HCT116 (cell line): ENCODE measurements at regions not wholly inside any gene's neighbourhood (a gene's known extent, or its start where the extent isn't known, plus 50 kb on each side); places are given as distances from the start of the nearest gene placed in this dataset.

ENCODE experiments used
- ATAC-seq: fragments of 200-7000 bp; cut with Tn5 transposase; 2 replicates; pipeline ENCODE4 v1.9.1; 2020; ENCODE audit warnings: mild to moderate bottlenecking, moderate library complexity
- BruUV-seq: library from RNA; stranded (reverse); fragments of 400-500 nt; replicated peaks from 2 replicates; lab custom pipeline; 2021; lab: Mats Ljungman, UMichigan
- CTCF ChIA-PET: fragments of 300-600 bp; sonication (Branson Sonifier 250); formaldehyde crosslinking; loops from one replicate; lab custom pipeline; 2021; ENCODE audit warnings: antibody characterized with exemption; lab: Charles Lee
- POLR2A ChIA-PET: fragments of 300-600, 350-600 bp; sonication (Branson Sonifier 250); formaldehyde crosslinking; loops from one replicate; lab custom pipeline; 2021; ENCODE audit warnings: antibody characterized with exemption; lab: Charles Lee
- RAD21 ChIA-PET, 2 experiments: fragments of 300-600 bp; sonication (Branson Sonifier 250); formaldehyde crosslinking; loops; one replicate each; lab custom pipeline; 2023; ENCODE audit warnings: low total read pairs in 2 of 2; ENCODE audit not compliant: uncharacterized antibody in 2 of 2, unreplicated experiment in 2 of 2, low non-redundant PET in 1 of 2; lab: Charles Lee
- DNase-seq: peaks from one replicate; pipeline ENCODE4 v3.0.0-alpha.2; 2010; ENCODE audit warnings: low read depth, low spot score
- H2AFZ ChIP-seq: fragments of 200-600 bp; shearing (Covaris generic), sonication (generic); 2 replicates; pipeline ENCODE4 v1.6.1; 2017; ENCODE audit warnings: low read depth, mixed run types, mixed read lengths, antibody characterized with exemption, low read length; ENCODE audit not compliant: poor library complexity, severe bottlenecking
- H3K27ac ChIP-seq: 2 replicates; pipeline ENCODE4 v1.5.1; 2012; ENCODE audit warnings: low read depth, low read length
- H3K27me3 ChIP-seq: fragments of 200-600 bp; sonication (generic); 2 replicates; pipeline ENCODE4 v1.6.1; 2016; ENCODE audit warnings: mixed run types, low read length, mixed read lengths; ENCODE audit not compliant: insufficient read depth
- H3K36me3 ChIP-seq, 2 experiments: fragments of 200-500 bp in 1 of 2; fragments of 200-600 bp in 1 of 2; sonication (Bioruptor generic) in 1 of 2; sonication (generic) in 1 of 2; 2 replicates each; pipeline versions ENCODE4 v1.5.1 to v1.6.1; 2014 to 2016; ENCODE audit warnings: low read length in 2 of 2, inconsistent platforms in 1 of 2, mixed read lengths in 1 of 2, mixed run types in 1 of 2; ENCODE audit not compliant: insufficient read depth in 2 of 2, control insufficient read depth in 1 of 2
- H3K4me1 ChIP-seq, 2 experiments: fragments of 200-600 bp in 1 of 2; sonication (generic) in 1 of 2; 2 replicates each; pipeline versions ENCODE4 v1.5.1 to v1.6.1; 2012 to 2017; ENCODE audit warnings: low read length in 2 of 2, inconsistent platforms in 1 of 2, mild to moderate bottlenecking in 1 of 2, mixed read lengths in 1 of 2, mixed run types in 1 of 2, moderate library complexity in 1 of 2; ENCODE audit not compliant: insufficient read depth in 2 of 2, control insufficient read depth in 1 of 2
- H3K4me2 ChIP-seq: fragments of 200-600 bp; sonication (generic); 2 replicates; pipeline ENCODE4 v1.6.1; 2017; ENCODE audit warnings: mixed run types, low read length, mixed read lengths
- H3K4me3 ChIP-seq, 2 experiments: fragments of 200-600 bp in 1 of 2; sonication (generic) in 1 of 2; replicated peaks in 1 of 2; 2 replicates each; pipeline ENCODE4 v1.5.1; 2011 to 2016; ENCODE audit warnings: low read length in 2 of 2, control low read depth in 1 of 2, low read depth in 1 of 2, mild to moderate bottlenecking in 1 of 2, mixed read lengths in 1 of 2, mixed run types in 1 of 2
- H3K79me2 ChIP-seq: fragments of 200-600 bp; sonication (generic); 2 replicates; pipeline ENCODE4 v1.6.1; 2017; ENCODE audit warnings: mild to moderate bottlenecking, mixed run types, low read length, moderate library complexity, mixed read lengths; ENCODE audit not compliant: insufficient read depth
- H3K9ac ChIP-seq: fragments of 200-600 bp; sonication (generic); 2 replicates; pipeline ENCODE4 v1.6.1; 2016; ENCODE audit warnings: low read length, mixed read lengths
- H3K9me2 ChIP-seq: fragments of 200-600 bp; sonication (generic), shearing (Covaris generic); 2 replicates; pipeline ENCODE4 v1.6.1; 2017; ENCODE audit warnings: mixed run types, mild to moderate bottlenecking, moderate library complexity; ENCODE audit not compliant: insufficient read depth
- H3K9me3 ChIP-seq, 2 experiments: fragments of 200-500 bp in 1 of 2; fragments of 200-600 bp in 1 of 2; sonication (Bioruptor generic) in 1 of 2; sonication (generic) in 1 of 2; 2 replicates each; pipeline ENCODE4 v1.6.1; 2014 to 2017; ENCODE audit warnings: low read length in 2 of 2, mixed read lengths in 2 of 2, inconsistent platforms in 1 of 2, low read depth in 1 of 2, mild to moderate bottlenecking in 1 of 2, mixed run types in 1 of 2, moderate library complexity in 1 of 2; ENCODE audit not compliant: control insufficient read depth in 1 of 2, insufficient read depth in 1 of 2
- H4K20me1 ChIP-seq: fragments of 200-600 bp; sonication (generic), shearing (Covaris generic); 2 replicates; pipeline ENCODE4 v1.6.1; 2017; ENCODE audit warnings: mixed run types, mild to moderate bottlenecking, moderate library complexity; ENCODE audit not compliant: insufficient read depth
- CBX3 ChIP-seq: IDR thresholded peaks from 2 replicates; pipeline ENCODE4 v1.6.1; 2012; ENCODE audit warnings: low read depth
- CEBPB ChIP-seq: IDR thresholded peaks from 2 replicates; pipeline ENCODE4 v1.6.1; 2012; ENCODE audit warnings: low read depth
- ELF1 ChIP-seq: IDR thresholded peaks from 2 replicates; pipeline ENCODE4 v1.6.1; 2012; ENCODE audit warnings: low read depth, borderline replicate concordance
- EZH2 ChIP-seq: fragments of 200-600 bp; sonication (generic); IDR thresholded peaks from 2 replicates; pipeline ENCODE4 v1.6.1; 2017; ENCODE audit warnings: antibody characterized with exemption, mixed run types
- EZH2phosphoT487 ChIP-seq: fragments of 200-600 bp; IDR thresholded peaks from 2 replicates; pipeline ENCODE4 v1.6.1; 2018; ENCODE audit warnings: antibody characterized with exemption, borderline replicate concordance
- FOSL1 ChIP-seq: IDR thresholded peaks from 2 replicates; pipeline ENCODE4 v1.6.1; 2012; ENCODE audit warnings: low read depth
- JUND ChIP-seq: IDR thresholded peaks from 2 replicates; pipeline ENCODE4 v1.6.1; 2012
- POLR2A ChIP-seq: IDR thresholded peaks from 2 replicates; pipeline ENCODE4 v1.7.0; 2011; ENCODE audit warnings: borderline replicate concordance; ENCODE audit not compliant: insufficient read depth, insufficient read length; ENCODE audit errors: extremely low read depth
- SIN3A ChIP-seq: IDR thresholded peaks from 2 replicates; pipeline ENCODE4 v1.6.1; 2012; ENCODE audit warnings: low read depth
- SRF ChIP-seq: IDR thresholded peaks from 2 replicates; pipeline ENCODE4 v1.6.1; 2012; ENCODE audit warnings: low read depth
- TCF7L2 ChIP-seq: IDR thresholded peaks from 2 replicates; pipeline ENCODE4 v1.7.0; 2011; ENCODE audit warnings: borderline replicate concordance, inconsistent platforms; ENCODE audit not compliant: insufficient read depth, insufficient read length; ENCODE audit errors: extremely low read depth
- YY1 ChIP-seq: IDR thresholded peaks from 2 replicates; pipeline ENCODE4 v1.6.1; 2011; ENCODE audit warnings: low read length, low read depth, moderate library complexity, mild to moderate bottlenecking; ENCODE audit not compliant: insufficient replicate concordance; ENCODE audit errors: extremely low read depth
- ZFX ChIP-seq: fragments of 450-650 bp; IDR thresholded peaks from 2 replicates; pipeline ENCODE4 v1.6.1; 2017
- ZNF274 ChIP-seq: fragments of 200-500 bp; sonication (Bioruptor generic); IDR thresholded peaks from 2 replicates; pipeline ENCODE4 v1.6.1; 2014; ENCODE audit warnings: mild to moderate bottlenecking, low read depth, low read length, inconsistent platforms
- intact Hi-C: fragments of 100-400 bp; cut with micrococcal nuclease; formaldehyde crosslinking; loops from 2 replicates; pipeline ENCODE4 v1.10.0; 2022
- TF ChIP-seq, protein P1 (sequence below), 3 experiments: fragments of 200-600 bp in 1 of 3; sonication (generic) in 1 of 3; IDR thresholded peaks in 2 of 3; conservative IDR thresholded peaks in 1 of 3; 2 replicates each; pipeline ENCODE4 v1.5.1; 2012 to 2017; ENCODE audit warnings: low read depth in 2 of 3, low read length in 2 of 3, antibody characterized with exemption in 1 of 3, borderline replicate concordance in 1 of 3, control low read depth in 1 of 3, mild to moderate bottlenecking in 1 of 3, mixed read lengths in 1 of 3, mixed run types in 1 of 3, moderate library complexity in 1 of 3; ENCODE audit not compliant: insufficient read depth in 1 of 3
- TF ChIP-seq, protein P2 (sequence below): IDR thresholded peaks from 2 replicates; pipeline ENCODE4 v1.6.1; 2011; ENCODE audit warnings: mild to moderate bottlenecking, low read length, moderate library complexity; ENCODE audit not compliant: insufficient replicate concordance; ENCODE audit errors: extremely low read depth
- TF ChIP-seq, protein P3 (sequence below): IDR thresholded peaks from 2 replicates; pipeline ENCODE4 v1.6.1; 2012
- TF ChIP-seq, protein P4 (sequence below): IDR thresholded peaks from 2 replicates; pipeline ENCODE4 v1.6.1; 2012

DNA sequence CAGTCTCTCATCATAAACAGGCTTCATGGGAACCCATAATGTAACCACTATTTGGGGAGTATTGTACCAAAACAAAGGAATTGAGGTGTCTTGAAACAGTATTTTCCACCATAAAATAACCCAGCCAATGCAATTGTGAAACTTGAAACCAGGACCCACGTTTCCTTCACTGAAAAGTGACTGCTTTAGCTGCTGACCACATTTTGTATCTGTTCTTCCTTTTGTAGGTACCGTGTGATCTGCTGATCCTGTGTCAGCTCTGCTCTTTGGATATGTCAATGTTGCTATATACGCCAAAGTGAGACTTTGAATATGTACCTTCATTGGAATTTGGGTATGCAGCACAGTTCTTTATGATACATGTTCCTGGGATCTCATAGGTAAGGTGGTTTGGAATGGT lies 95.1 kb upstream of the CNTN1 start:
- Histone ChIP-seq H3K4me2 (no peak overlapping the region), H3K9ac (no peak overlapping the region), H3K4me3 (no peak overlapping the region), H3K4me1 (no peaks in the 10 kb centered on the region), H3K36me3 (no peaks in the 10 kb centered on the region), H3K27me3 (no peaks in the 10 kb centered on the region), H2AFZ (no peak overlapping the region), H3K9me3 (no peaks in the 10 kb centered on the region), H4K20me1 (no peaks in the 10 kb centered on the region), H3K27ac (no peak overlapping the region), H3K9me2 (no peaks in the 10 kb centered on the region), H3K79me2 (no peaks in the 10 kb centered on the region)
- DNase-seq (no peak), ATAC-seq (no peak)
- intact Hi-C loops, result no loop called here
- ChIA-PET CTCF (no interaction called here), POLR2A (no interaction called here), RAD21 (no interaction called here)
- no TSS peak for BruUV-seq
- TF ChIP-seq JUND, result no peak
- TF ChIP-seq SIN3A, result no peak
- TF ChIP-seq FOSL1, result no peak
- TF ChIP-seq EZH2, result no peak
- no peak for TF ChIP-seq CBX3
- TF ChIP-seq SRF, result no peak
- no peak for TF ChIP-seq CEBPB

DNA sequence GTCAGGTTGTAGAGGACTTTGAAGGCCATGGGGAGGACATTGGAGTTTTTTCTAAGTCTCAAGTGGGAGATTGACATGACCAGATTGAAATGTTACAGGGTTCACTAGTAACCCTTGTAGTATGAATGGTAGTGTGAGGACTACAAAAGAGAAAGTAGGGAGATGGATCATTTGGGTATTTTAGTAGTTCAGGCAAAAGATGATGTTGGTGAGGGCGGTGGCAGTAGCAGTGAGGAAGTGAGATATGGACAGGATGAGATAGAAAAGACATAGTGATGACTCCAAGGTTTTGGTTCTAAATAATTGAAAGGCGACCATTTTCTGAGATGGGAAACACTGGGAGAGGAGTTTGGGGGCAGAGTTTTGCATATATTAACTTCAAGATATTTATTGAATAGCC lies 94.2 kb upstream of the CNTN1 start:
- DNase-seq, result no peak
- no peaks in the 10 kb centered on the region for H3K4me1 ChIP-seq
- H2AFZ ChIP-seq, result no peak overlapping the region
- TF ChIP-seq EZH2phosphoT487 (no peak), CEBPB (no peak), CBX3 (no peak), SIN3A (no peak), EZH2 (no peak), POLR2A (no peak), YY1 (no peak), ZFX (no peak), ZNF274 (no peak), ELF1 (no peak), TCF7L2 (no peak)
- TF ChIP-seq, protein P1, sequence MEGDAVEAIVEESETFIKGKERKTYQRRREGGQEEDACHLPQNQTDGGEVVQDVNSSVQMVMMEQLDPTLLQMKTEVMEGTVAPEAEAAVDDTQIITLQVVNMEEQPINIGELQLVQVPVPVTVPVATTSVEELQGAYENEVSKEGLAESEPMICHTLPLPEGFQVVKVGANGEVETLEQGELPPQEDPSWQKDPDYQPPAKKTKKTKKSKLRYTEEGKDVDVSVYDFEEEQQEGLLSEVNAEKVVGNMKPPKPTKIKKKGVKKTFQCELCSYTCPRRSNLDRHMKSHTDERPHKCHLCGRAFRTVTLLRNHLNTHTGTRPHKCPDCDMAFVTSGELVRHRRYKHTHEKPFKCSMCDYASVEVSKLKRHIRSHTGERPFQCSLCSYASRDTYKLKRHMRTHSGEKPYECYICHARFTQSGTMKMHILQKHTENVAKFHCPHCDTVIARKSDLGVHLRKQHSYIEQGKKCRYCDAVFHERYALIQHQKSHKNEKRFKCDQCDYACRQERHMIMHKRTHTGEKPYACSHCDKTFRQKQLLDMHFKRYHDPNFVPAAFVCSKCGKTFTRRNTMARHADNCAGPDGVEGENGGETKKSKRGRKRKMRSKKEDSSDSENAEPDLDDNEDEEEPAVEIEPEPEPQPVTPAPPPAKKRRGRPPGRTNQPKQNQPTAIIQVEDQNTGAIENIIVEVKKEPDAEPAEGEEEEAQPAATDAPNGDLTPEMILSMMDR (IDR thresholded peaks at IDR 0.05 in 2 of 3, conservative IDR thresholded peaks at IDR 0.05 in 1 of 3; ENCODE audit: borderline replicate concordance in 1 of 3, insufficient read depth in 1 of 3, low read depth in 2 of 3, low read length in 2 of 3), result no peak
- TF ChIP-seq, protein P2, sequence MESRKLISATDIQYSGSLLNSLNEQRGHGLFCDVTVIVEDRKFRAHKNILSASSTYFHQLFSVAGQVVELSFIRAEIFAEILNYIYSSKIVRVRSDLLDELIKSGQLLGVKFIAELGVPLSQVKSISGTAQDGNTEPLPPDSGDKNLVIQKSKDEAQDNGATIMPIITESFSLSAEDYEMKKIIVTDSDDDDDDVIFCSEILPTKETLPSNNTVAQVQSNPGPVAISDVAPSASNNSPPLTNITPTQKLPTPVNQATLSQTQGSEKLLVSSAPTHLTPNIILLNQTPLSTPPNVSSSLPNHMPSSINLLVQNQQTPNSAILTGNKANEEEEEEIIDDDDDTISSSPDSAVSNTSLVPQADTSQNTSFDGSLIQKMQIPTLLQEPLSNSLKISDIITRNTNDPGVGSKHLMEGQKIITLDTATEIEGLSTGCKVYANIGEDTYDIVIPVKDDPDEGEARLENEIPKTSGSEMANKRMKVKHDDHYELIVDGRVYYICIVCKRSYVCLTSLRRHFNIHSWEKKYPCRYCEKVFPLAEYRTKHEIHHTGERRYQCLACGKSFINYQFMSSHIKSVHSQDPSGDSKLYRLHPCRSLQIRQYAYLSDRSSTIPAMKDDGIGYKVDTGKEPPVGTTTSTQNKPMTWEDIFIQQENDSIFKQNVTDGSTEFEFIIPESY, result no peak
- TF ChIP-seq, protein P3, sequence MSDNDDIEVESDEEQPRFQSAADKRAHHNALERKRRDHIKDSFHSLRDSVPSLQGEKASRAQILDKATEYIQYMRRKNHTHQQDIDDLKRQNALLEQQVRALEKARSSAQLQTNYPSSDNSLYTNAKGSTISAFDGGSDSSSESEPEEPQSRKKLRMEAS, result no peak
- TF ChIP-seq, protein P4, sequence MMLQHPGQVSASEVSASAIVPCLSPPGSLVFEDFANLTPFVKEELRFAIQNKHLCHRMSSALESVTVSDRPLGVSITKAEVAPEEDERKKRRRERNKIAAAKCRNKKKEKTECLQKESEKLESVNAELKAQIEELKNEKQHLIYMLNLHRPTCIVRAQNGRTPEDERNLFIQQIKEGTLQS, result no peak
- no peaks in the 10 kb centered on the region for H3K9me2 ChIP-seq
- H3K79me2 ChIP-seq, result no peaks in the 10 kb centered on the region
- H3K4me3 ChIP-seq, result no peak overlapping the region
- ChIA-PET CTCF (no interaction called here), RAD21 (no interaction called here), POLR2A (no interaction called here)
- no peaks in the 10 kb centered on the region for H3K9me3 ChIP-seq
- H3K9ac ChIP-seq, result no peak overlapping the region
- H3K27me3 ChIP-seq, result no peaks in the 10 kb centered on the region
- H3K36me3 ChIP-seq, result no peaks in the 10 kb centered on the region
- intact Hi-C loops, result no loop called here
- H3K4me2 ChIP-seq, result no peak overlapping the region
- no peaks in the 10 kb centered on the region for H4K20me1 ChIP-seq
- H3K27ac ChIP-seq, result no peak overlapping the region
- BruUV-seq, result no TSS peak
- no peak for ATAC-seq
